H1 (cell line): ENCODE measurements at regions not wholly inside any gene's neighbourhood (a gene's known extent, or its start where the extent isn't known, plus 50 kb on each side); places are given as distances from the start of the nearest gene placed in this dataset.

Experiments used
- CTCF ChIA-PET: fragments of 300-600 bp; sonication (Branson Sonifier 250); formaldehyde crosslinking; loops from one replicate; lab custom pipeline; 2021; ENCODE audit not compliant: partially characterized antibody; lab: Charles Lee
- POLR2A ChIA-PET: fragments of 300-600 bp; sonication (Branson Sonifier 250); formaldehyde crosslinking; loops from one replicate; lab custom pipeline; 2021; ENCODE audit warnings: inconsistent platforms; ENCODE audit not compliant: partially characterized antibody; lab: Charles Lee
- DNase-seq, 2 experiments: peaks; one replicate each; pipeline versions ENCODE4 v3.0.0 to v3.0.0-alpha.2; 2010 to 2022; ENCODE audit warnings: low spot score in 2 of 2, low read depth in 1 of 2, mixed read lengths in 1 of 2
- FAIRE-seq: peaks from 2 replicates; lab custom pipeline; 2011; peaks lifted over from hg19 to GRCh38; lab: Jason Lieb, UNC
- H2AFZ ChIP-seq: 2 replicates; pipeline ENCODE4 v1.8.1; 2012; ENCODE audit warnings: low read length, inconsistent platforms
- H2AK5ac ChIP-seq: 2 replicates; pipeline ENCODE4 v1.6.1; 2013; ENCODE audit warnings: low read depth, low read length
- H2BK120ac ChIP-seq: replicated peaks from 2 replicates; pipeline ENCODE3; 2013; ENCODE audit warnings: low read depth, low read length, inconsistent platforms
- H2BK12ac ChIP-seq: 2 replicates; pipeline ENCODE4 v1.6.1; 2013; ENCODE audit warnings: low read depth, low read length
- H2BK15ac ChIP-seq: 2 replicates; pipeline ENCODE4 v1.6.1; 2013; ENCODE audit warnings: low read length
- H2BK20ac ChIP-seq: 2 replicates; pipeline ENCODE4 v1.6.1; 2013; ENCODE audit warnings: low read length
- H2BK5ac ChIP-seq: 2 replicates; pipeline ENCODE4 v1.6.1; 2013; ENCODE audit warnings: low read depth, low read length
- H3K14ac ChIP-seq: 2 replicates; pipeline ENCODE4 v1.6.1; 2013; ENCODE audit warnings: inconsistent platforms; ENCODE audit not compliant: insufficient read length
- H3K18ac ChIP-seq: 2 replicates; pipeline ENCODE4 v1.6.1; 2013; ENCODE audit warnings: low read length; ENCODE audit errors: extremely low read depth
- H3K23ac ChIP-seq: 2 replicates; pipeline ENCODE4 v1.6.1; 2013; ENCODE audit warnings: inconsistent platforms; ENCODE audit not compliant: insufficient read length
- H3K23me2 ChIP-seq: 2 replicates; pipeline ENCODE4 v1.6.1; 2013; ENCODE audit warnings: low read depth, low read length
- H3K27ac ChIP-seq: 2 replicates; pipeline ENCODE4 v1.6.1; 2011; ENCODE audit warnings: low read depth, low read length, inconsistent platforms
- H3K27me3 ChIP-seq, 4 experiments: replicated peaks in 1 of 4; 1 replicate in 1 of 4; 2 replicates in 3 of 4; pipeline versions ENCODE4 v1.6.1 to v1.8.1; 2011 to 2013; ENCODE audit warnings: low read length in 3 of 4, mild to moderate bottlenecking in 3 of 4, inconsistent platforms in 2 of 4, mixed read lengths in 2 of 4, moderate library complexity in 1 of 4; ENCODE audit not compliant: control insufficient read depth in 3 of 4, insufficient read depth in 3 of 4; ENCODE audit errors: extremely low read depth in 1 of 4
- H3K36me3 ChIP-seq, 4 experiments: 2 replicates each; pipeline versions ENCODE4 v1.6.1 to v1.8.1; 2011 to 2013; ENCODE audit warnings: mild to moderate bottlenecking in 4 of 4, low read length in 3 of 4, moderate library complexity in 2 of 4, control low read depth in 1 of 4, inconsistent platforms in 1 of 4; ENCODE audit not compliant: insufficient read depth in 4 of 4, control insufficient read depth in 2 of 4
- H3K4ac ChIP-seq: replicated peaks from 2 replicates; pipeline ENCODE3; 2013; ENCODE audit warnings: low read length, low read depth, mixed read lengths, inconsistent platforms; ENCODE audit not compliant: insufficient read length
- H3K4me1 ChIP-seq, 4 experiments: replicated peaks in 1 of 4; 1 replicate in 1 of 4; 2 replicates in 3 of 4; pipeline versions ENCODE4 v1.6.1 to v1.8.1; 2011 to 2013; ENCODE audit warnings: low read length in 3 of 4, inconsistent platforms in 2 of 4, mixed read lengths in 1 of 4; ENCODE audit not compliant: insufficient read depth in 4 of 4, control insufficient read depth in 3 of 4
- H3K4me2 ChIP-seq, 2 experiments: 2 replicates each; pipeline versions ENCODE4 v1.6.1 to v1.8.1; 2011 to 2013; ENCODE audit warnings: low read depth in 2 of 2, low read length in 2 of 2, control low read depth in 1 of 2, inconsistent platforms in 1 of 2, mild to moderate bottlenecking in 1 of 2; ENCODE audit not compliant: insufficient read depth in 1 of 2
- H3K4me3 ChIP-seq, 4 experiments: fragments of 200-600, 300-600 bp in 1 of 4; sonication (generic), shearing (Covaris generic), sonication (Bioruptor Twin) in 1 of 4; 2 replicates each; pipeline versions ENCODE4 v1.5.1 to v1.8.1; 2011 to 2016; ENCODE audit warnings: low read length in 4 of 4, low read depth in 3 of 4, control low read depth in 2 of 4, inconsistent platforms in 2 of 4, mild to moderate bottlenecking in 2 of 4, mixed read lengths in 1 of 4, moderate library complexity in 1 of 4; ENCODE audit not compliant: insufficient read depth in 2 of 4; ENCODE audit errors: extremely low read depth in 1 of 4
- H3K56ac ChIP-seq: replicated peaks from 2 replicates; pipeline ENCODE3; 2013; ENCODE audit warnings: low read depth, mild to moderate bottlenecking, mixed read lengths, low read length, inconsistent platforms; ENCODE audit not compliant: insufficient read length
- H3K79me1 ChIP-seq: 2 replicates; pipeline ENCODE4 v1.6.1; 2013; ENCODE audit warnings: low read depth, low read length, control low read depth
- H3K79me2 ChIP-seq, 2 experiments: 2 replicates each; pipeline versions ENCODE4 v1.6.1 to v1.8.1; 2012 to 2013; ENCODE audit warnings: low read length in 2 of 2, mild to moderate bottlenecking in 2 of 2, inconsistent platforms in 1 of 2; ENCODE audit not compliant: insufficient read depth in 2 of 2, control insufficient read depth in 1 of 2
- H3K9ac ChIP-seq, 4 experiments: replicated peaks in 1 of 4; 1 replicate in 1 of 4; 2 replicates in 3 of 4; pipeline versions ENCODE4 v1.6.1 to v1.8.1; 2011 to 2013; ENCODE audit warnings: low read depth in 3 of 4, low read length in 3 of 4, control low read depth in 2 of 4, mild to moderate bottlenecking in 2 of 4, moderate library complexity in 2 of 4, inconsistent platforms in 1 of 4; ENCODE audit errors: extremely low read depth in 1 of 4
- H3K9me3 ChIP-seq, 2 experiments: 2 replicates each; pipeline versions ENCODE4 v1.6.1 to v1.8.1; 2012 to 2013; ENCODE audit warnings: mild to moderate bottlenecking in 2 of 2, moderate library complexity in 2 of 2, control low read depth in 1 of 2, inconsistent platforms in 1 of 2, low read depth in 1 of 2, low read length in 1 of 2, mixed read lengths in 1 of 2; ENCODE audit not compliant: insufficient read depth in 2 of 2
- H4K20me1 ChIP-seq, 2 experiments: replicated peaks in 1 of 2; 2 replicates each; pipeline versions ENCODE3 to v1.8.1; 2011 to 2013; ENCODE audit warnings: inconsistent platforms in 2 of 2, low read length in 2 of 2, mild to moderate bottlenecking in 1 of 2; ENCODE audit not compliant: insufficient read depth in 2 of 2, control insufficient read depth in 1 of 2
- H4K5ac ChIP-seq: 2 replicates; pipeline ENCODE4 v1.6.1; 2013; ENCODE audit warnings: low read length, low read depth, mixed read lengths, inconsistent platforms; ENCODE audit not compliant: insufficient read length
- H4K8ac ChIP-seq: 2 replicates; pipeline ENCODE4 v1.8.0; 2013; ENCODE audit warnings: mild to moderate bottlenecking, moderate library complexity, low read length, inconsistent platforms; ENCODE audit not compliant: insufficient read depth; ENCODE audit errors: extremely low read depth
- H4K91ac ChIP-seq: replicated peaks from 2 replicates; pipeline ENCODE3; 2013; ENCODE audit warnings: low read length, mixed read lengths, inconsistent platforms; ENCODE audit not compliant: insufficient read length
- EP300 ChIP-seq, 2 experiments: IDR thresholded peaks; 1 replicate in 1 of 2; 2 replicates in 1 of 2; pipeline ENCODE4 v1.6.1; 2011 to 2012; ENCODE audit warnings: low read depth in 2 of 2, low read length in 2 of 2, mild to moderate bottlenecking in 2 of 2, borderline replicate concordance in 1 of 2, inconsistent platforms in 1 of 2, moderate library complexity in 1 of 2
- FOSL1 ChIP-seq: IDR thresholded peaks from 2 replicates; pipeline ENCODE4 v1.6.1; 2011; ENCODE audit warnings: mild to moderate bottlenecking, low read depth, low read length, moderate library complexity; ENCODE audit not compliant: insufficient read depth
- RBBP5 ChIP-seq: IDR thresholded peaks from 2 replicates; pipeline ENCODE4 v1.7.1; 2012; ENCODE audit warnings: low read depth, mild to moderate bottlenecking, inconsistent platforms, low read length, moderate library complexity, borderline replicate concordance
- SAP30 ChIP-seq: fragments of 300-600 bp; sonication (generic); IDR thresholded peaks from 2 replicates; pipeline ENCODE4 v1.7.1; 2012; ENCODE audit warnings: low read length, moderate library complexity, mild to moderate bottlenecking, inconsistent platforms; ENCODE audit not compliant: insufficient read depth, insufficient replicate concordance
- SP2 ChIP-seq: IDR thresholded peaks from 2 replicates; pipeline ENCODE4 v1.6.1; 2012; ENCODE audit warnings: mild to moderate bottlenecking, low read length, inconsistent platforms
- WGBS, 2 experiments: shearing (Covaris generic) in 1 of 2; methylation state at CpG; one replicate each; pipeline versions ENCODE4 v1.1.6 to v1.1.7; 2013 to 2015; ENCODE audit warnings: low lambda C conversion rate in 2 of 2, mixed read lengths in 2 of 2, inconsistent platforms in 1 of 2, low coverage in 1 of 2, missing lambda C conversion rate in 1 of 2; ENCODE audit not compliant: insufficient replicate concordance in 2 of 2, insufficient coverage in 1 of 2, insufficient read length in 1 of 2; ENCODE audit errors: extremely low coverage in 1 of 2, missing lambda C conversion rate in 1 of 2; 5-methylcytosine and 5-hydroxymethylcytosine counted together

- H2BK20ac ChIP-seq = no peak overlapping the region
- no peak overlapping the region for H3K4me3 ChIP-seq
- H3K23ac ChIP-seq = no peak overlapping the region
- H2AFZ ChIP-seq = no peak overlapping the region
- H2BK15ac ChIP-seq = no peak overlapping the region
- no peak overlapping the region for H2BK5ac ChIP-seq
- H3K56ac ChIP-seq = no peak overlapping the region
- no peak overlapping the region for H3K4me2 ChIP-seq
- H3K36me3 ChIP-seq = no peaks in the 10 kb centered on the region
- H4K20me1 ChIP-seq = no peaks in the 10 kb centered on the region
- H3K18ac ChIP-seq = no peak overlapping the region
- FAIRE-seq (no peak), DNase-seq (no peak)
- H3K14ac ChIP-seq = no peak overlapping the region
- no peaks in the 10 kb centered on the region for H3K79me1 ChIP-seq
- POLR2A ChIA-PET = no interaction called here
- H2AK5ac ChIP-seq = no peak overlapping the region
- peak overlapping the region; percentile 17 for H4K91ac ChIP-seq
- no peak overlapping the region for H2BK120ac ChIP-seq
- H2BK12ac ChIP-seq = no peak overlapping the region
- H4K5ac ChIP-seq = no peak overlapping the region
- peaks cover 4 to 8% of the 10 kb centered on the region in 2 experiments; a peak in 2 of 4 replicates for H3K9me3 ChIP-seq
- no peaks in the 10 kb centered on the region for H3K23me2 ChIP-seq
- no peak overlapping the region for H3K27ac ChIP-seq
- no peak overlapping the region for H3K4ac ChIP-seq
- CTCF ChIA-PET = interaction anchor here (1.5 kb wide), 1 partner anchor 49 kb away, joined by 3 read pairs; no protein-coding TSS in a partner anchor
- 88% methylated on average over 6 of the region's 6 CpGs; no CpG with 5 or more reads in 1 of the 2 experiments for WGBS, 2 experiments
- H3K9ac ChIP-seq = no peak overlapping the region
- H3K79me2 ChIP-seq = no peaks in the 10 kb centered on the region
- H3K27me3 ChIP-seq = no peaks in the 10 kb centered on the region; a peak in 1 of 7 replicates
- no peak overlapping the region for H4K8ac ChIP-seq
- no peaks in the 10 kb centered on the region for H3K4me1 ChIP-seq
- TF ChIP-seq EP300 (IDR thresholded peaks at IDR 0.05; ENCODE audit: borderline replicate concordance in 1 of 2, low read depth in 2 of 2, low read length in 2 of 2) (no peak), SAP30 (no peak), FOSL1 (no peak), SP2 (no peak), RBBP5 (no peak)
Measured at GRCh38 chr16:17529982-17530760, 59.4 kb upstream of the XYLT1 start.
